Fibroblast of villous mesenchyme (primary cell): ENCODE measurements at regions not wholly inside any gene's neighbourhood (a gene's known extent, or its start where the extent isn't known, plus 50 kb on each side); places are given as distances from the start of the nearest gene placed in this dataset.

Experiments used
- DNase-seq: peaks from one replicate; pipeline ENCODE4 v3.0.0-alpha.2; 2010; ENCODE audit warnings: low read depth
- H3K4me3 ChIP-seq: 2 replicates; pipeline ENCODE4 v1.5.1; 2011; ENCODE audit warnings: low read depth, mild to moderate bottlenecking, low read length
- TF ChIP-seq, protein P1 (sequence below): IDR thresholded peaks from 2 replicates; pipeline ENCODE4 v1.5.1; 2012; ENCODE audit warnings: low read depth, mild to moderate bottlenecking, low read length; ENCODE audit not compliant: insufficient read depth

DNA sequence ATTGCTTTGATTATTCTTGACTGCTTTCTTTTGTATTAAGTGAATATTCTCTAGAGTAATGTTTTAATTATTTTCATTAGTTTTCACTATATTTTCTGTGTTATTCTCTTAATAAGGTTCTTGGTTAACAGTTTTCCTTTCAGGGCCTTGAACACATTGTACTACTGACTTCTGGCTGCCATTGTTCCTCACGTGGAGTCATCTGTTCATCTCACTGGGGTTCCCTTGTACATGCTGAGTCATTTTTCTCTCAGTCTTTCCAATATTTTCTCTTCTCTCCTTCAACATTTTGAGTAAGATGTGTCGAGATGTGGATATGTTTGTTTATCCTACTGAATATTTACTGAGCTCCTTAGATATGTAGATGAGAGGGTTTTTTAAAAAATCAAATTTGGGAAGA lies 400.7 kb downstream of the TCERG1L start:
- DNase-seq = no peak
- no peak overlapping the region for H3K4me3 ChIP-seq

DNA sequence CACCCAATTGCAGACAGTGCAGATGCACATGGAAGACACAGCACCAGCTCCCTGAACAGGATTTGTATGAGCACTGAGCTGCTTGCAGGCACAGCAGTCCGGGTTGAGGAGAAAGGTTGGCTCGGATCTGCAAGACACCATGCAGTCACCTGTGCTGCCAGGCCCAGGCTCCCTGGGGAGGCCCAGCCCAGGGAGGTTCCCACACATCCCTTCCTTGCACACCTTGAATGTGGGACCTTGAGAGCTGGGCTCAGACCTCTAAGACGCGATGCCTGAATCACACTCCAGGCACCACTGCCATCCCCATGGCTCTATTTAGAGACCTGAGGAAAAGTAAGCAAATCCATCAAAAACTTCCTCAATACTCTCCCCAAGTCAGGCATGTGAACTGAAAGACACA lies 397.7 kb downstream of the TCERG1L start:
- TF ChIP-seq, protein P1, sequence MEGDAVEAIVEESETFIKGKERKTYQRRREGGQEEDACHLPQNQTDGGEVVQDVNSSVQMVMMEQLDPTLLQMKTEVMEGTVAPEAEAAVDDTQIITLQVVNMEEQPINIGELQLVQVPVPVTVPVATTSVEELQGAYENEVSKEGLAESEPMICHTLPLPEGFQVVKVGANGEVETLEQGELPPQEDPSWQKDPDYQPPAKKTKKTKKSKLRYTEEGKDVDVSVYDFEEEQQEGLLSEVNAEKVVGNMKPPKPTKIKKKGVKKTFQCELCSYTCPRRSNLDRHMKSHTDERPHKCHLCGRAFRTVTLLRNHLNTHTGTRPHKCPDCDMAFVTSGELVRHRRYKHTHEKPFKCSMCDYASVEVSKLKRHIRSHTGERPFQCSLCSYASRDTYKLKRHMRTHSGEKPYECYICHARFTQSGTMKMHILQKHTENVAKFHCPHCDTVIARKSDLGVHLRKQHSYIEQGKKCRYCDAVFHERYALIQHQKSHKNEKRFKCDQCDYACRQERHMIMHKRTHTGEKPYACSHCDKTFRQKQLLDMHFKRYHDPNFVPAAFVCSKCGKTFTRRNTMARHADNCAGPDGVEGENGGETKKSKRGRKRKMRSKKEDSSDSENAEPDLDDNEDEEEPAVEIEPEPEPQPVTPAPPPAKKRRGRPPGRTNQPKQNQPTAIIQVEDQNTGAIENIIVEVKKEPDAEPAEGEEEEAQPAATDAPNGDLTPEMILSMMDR = no peak
- no peak for DNase-seq
- no peak overlapping the region for H3K4me3 ChIP-seq

More for the DNA sequence above, 400.7 kb downstream of the TCERG1L start:
- TF ChIP-seq, protein P1 = no peak

DNA sequence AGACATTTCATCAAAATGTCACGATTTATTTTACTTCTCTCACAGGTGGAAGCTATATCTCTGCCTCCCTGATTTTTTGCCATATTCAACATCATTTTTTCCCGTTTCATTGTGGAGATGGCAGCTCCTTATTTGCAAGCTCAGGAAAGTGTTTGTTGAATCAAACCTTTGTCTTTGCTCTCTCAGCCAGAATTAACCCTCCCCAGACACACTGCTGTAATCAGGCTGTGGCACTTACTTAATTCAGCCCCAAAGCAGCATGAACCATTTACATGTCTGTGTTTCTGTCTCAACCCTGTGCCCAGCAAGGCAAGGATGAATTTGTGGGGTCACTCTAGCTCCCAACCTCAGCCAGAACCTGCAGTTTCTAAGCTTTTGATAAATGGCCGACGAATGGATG lies 397.2 kb downstream of the TCERG1L start:
- no peak overlapping the region for H3K4me3 ChIP-seq
- DNase-seq = no peak
- TF ChIP-seq, protein P1 = no peak

DNA sequence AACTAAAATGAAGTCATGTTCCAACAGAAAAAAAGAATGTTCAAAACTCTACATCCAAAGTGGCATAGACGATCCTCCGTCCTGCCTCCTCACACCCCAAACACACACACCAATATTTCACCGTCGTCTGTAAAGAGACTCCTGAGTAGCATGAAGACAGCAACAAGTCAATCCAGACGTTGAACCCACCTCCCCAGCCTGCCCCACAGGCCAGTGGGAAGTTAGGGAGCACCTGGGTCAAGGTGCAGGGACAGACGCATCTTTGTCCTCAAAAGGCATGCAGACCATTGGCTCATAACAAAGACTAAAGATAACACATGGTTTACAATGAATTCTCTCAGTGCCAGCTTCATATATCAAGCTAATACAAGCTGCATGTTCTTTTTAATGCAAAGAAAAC lies 396.5 kb downstream of the TCERG1L start:
- no peak overlapping the region for H3K4me3 ChIP-seq
- DNase-seq = no peak
- TF ChIP-seq, protein P1 = no peak

DNA sequence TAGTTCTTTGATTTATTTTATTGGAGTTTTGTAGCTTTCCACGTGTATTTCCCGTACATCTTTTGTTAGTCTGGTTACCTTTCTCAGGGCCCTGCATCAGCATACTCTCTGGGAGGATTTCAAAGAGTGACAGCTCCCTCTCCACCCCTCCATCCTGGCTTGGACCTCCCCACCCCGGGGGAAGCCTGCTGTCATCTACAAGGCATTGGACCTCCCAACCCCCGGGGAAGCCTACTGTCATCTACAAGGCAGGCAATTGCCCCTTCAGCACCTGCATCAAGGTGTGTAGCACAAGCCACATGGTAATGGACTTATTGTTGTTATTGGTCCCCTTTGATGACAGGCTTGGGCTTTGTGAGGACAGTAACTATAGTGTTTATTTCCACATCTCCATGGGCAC lies 390.1 kb downstream of the TCERG1L start:
- no peak for DNase-seq
- no peak overlapping the region for H3K4me3 ChIP-seq
- TF ChIP-seq, protein P1 = no peak

DNA sequence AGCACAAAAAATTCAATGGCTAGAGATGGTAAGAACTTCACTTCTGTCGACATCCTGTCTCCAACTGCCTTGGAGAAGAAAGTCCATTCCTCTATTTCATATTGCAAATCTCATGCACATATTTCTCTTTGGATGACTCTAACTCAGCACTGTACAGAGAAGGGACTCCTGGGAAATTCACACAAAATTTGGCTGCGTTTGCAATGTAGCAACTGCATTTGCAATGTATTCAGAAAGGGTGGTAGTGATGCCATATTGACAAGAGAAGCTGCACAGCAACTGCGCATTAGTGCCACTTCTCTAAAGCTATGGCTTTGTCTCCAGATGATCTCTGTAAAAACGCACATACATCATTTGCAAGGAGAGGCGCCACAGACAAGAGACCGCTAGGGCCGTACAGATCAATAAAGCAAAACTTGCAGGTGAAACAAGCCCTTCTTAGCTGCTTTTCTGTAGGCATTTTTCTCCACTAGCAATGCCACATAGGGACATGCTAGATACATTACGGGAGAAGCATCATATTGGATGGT lies 389.5 kb downstream of the TCERG1L start:
- TF ChIP-seq, protein P1 = no peak
- H3K4me3 ChIP-seq = no peak overlapping the region
- no peak for DNase-seq

DNA sequence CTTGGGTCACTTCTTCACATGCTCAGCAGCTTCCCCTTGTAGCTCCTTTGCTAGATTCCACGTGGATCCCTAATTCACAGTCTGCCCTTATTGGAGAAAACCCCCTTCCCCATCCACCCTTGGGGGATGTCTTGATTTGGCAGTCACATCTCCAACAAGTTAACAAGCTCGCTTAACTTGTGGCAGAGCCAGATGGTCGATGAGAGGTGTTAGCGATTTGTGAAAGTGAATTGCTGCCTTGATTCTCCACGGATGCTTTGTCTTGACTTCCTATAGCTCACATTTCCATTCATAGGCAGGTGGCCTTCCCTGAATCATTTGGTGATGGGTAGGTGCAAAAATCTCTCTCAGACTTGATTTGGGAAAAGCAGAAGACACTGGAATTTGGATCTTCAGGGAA lies 387.9 kb downstream of the TCERG1L start:
- TF ChIP-seq, protein P1 = no peak
- no peak for DNase-seq
- no peak overlapping the region for H3K4me3 ChIP-seq
